AG04450 (cell line): ENCODE measurements at regions not wholly inside any gene's neighbourhood (a gene's known extent, or its start where the extent isn't known, plus 50 kb on each side); places are given as distances from the start of the nearest gene placed in this dataset.

Source experiments
- CTCF ChIA-PET: fragments of 300-600, 350-600 bp; formaldehyde crosslinking; extraction: SDS; loops from one replicate; lab custom pipeline; 2022; ENCODE audit warnings: antibody characterized with exemption, inconsistent platforms; lab: Charles Lee
- POLR2A ChIA-PET: fragments of 350-600 bp; formaldehyde crosslinking; extraction: SDS; loops from one replicate; lab custom pipeline; 2021; ENCODE audit warnings: antibody characterized with exemption, inconsistent platforms; lab: Yijun Ruan, JAX
- DNase-seq: peaks from one replicate; pipeline ENCODE4 v3.0.0-alpha.2; 2011; ENCODE audit warnings: low read depth, low spot score
- H3K27ac ChIP-seq: one replicate; pipeline ENCODE4 v1.5.1; 2012; ENCODE audit warnings: low read depth, low read length, control low read depth
- H3K27me3 ChIP-seq: one replicate; pipeline ENCODE4 v1.6.0; 2012; ENCODE audit warnings: low read length; ENCODE audit not compliant: control insufficient read depth, insufficient read depth
- H3K4me3 ChIP-seq: 2 replicates; pipeline ENCODE4 v1.5.1; 2011; ENCODE audit warnings: mild to moderate bottlenecking, low read depth, low read length, control low read depth
- H3K9me3 ChIP-seq: 2 replicates; pipeline ENCODE4 v1.5.1; 2012; ENCODE audit warnings: low read length; ENCODE audit not compliant: control insufficient read depth, insufficient read depth
- TF ChIP-seq, protein P1 (sequence below): IDR thresholded peaks from 2 replicates; pipeline ENCODE4 v1.5.1; 2011; ENCODE audit warnings: low read depth, low read length, control low read depth, inconsistent platforms

DNA sequence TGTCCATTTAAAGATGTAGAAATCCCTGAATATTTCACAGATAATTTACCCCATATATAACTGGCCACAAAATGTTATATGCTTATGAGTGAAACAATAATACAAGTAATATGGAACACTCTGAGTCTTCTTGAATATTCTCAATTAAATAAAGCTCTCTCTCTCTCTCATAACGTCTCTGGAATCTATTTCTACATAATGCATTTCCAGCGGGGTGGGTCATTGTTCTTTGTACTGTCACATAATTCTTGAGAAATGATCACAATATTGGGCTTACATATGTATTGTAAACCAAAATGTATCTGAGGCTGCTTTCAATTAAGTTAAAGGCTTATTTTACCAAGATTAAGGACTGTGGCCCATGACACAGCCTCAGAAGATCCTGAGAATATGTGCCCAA, 596.3 kb downstream of the FAT4 start:
- H3K4me3 ChIP-seq = no peak overlapping the region
- TF ChIP-seq, protein P1, sequence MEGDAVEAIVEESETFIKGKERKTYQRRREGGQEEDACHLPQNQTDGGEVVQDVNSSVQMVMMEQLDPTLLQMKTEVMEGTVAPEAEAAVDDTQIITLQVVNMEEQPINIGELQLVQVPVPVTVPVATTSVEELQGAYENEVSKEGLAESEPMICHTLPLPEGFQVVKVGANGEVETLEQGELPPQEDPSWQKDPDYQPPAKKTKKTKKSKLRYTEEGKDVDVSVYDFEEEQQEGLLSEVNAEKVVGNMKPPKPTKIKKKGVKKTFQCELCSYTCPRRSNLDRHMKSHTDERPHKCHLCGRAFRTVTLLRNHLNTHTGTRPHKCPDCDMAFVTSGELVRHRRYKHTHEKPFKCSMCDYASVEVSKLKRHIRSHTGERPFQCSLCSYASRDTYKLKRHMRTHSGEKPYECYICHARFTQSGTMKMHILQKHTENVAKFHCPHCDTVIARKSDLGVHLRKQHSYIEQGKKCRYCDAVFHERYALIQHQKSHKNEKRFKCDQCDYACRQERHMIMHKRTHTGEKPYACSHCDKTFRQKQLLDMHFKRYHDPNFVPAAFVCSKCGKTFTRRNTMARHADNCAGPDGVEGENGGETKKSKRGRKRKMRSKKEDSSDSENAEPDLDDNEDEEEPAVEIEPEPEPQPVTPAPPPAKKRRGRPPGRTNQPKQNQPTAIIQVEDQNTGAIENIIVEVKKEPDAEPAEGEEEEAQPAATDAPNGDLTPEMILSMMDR = no peak
- H3K27ac ChIP-seq = no peak overlapping the region
- H3K9me3 ChIP-seq = no peaks in the 10 kb centered on the region
- DNase-seq = no peak
- CTCF ChIA-PET = no interaction called here
- no peaks in the 10 kb centered on the region for H3K27me3 ChIP-seq
- POLR2A ChIA-PET = no interaction called here

DNA sequence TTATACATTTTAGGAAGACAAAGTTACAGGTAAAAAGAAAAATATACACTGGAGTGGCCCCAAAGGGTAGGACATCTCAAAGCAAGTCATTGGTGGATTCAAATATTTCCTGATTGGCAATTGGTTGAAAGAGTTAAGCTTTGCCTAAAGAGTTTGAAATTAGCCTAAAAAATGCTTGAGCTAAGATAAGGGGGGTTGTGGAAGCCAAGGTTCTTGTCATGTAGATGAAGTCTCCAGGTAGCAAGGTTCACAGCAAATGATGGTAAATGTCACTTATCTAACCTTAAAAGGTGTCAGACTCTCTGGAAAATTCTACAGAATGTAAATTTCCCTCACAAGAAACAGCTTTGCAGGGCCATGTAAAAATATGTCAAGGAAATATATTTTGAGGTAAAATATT, 596.7 kb downstream of the FAT4 start:
- CTCF ChIA-PET = no interaction called here
- Histone ChIP-seq H3K4me3 (no peak overlapping the region), H3K27me3 (no peaks in the 10 kb centered on the region), H3K9me3 (no peaks in the 10 kb centered on the region), H3K27ac (no peak overlapping the region)
- POLR2A ChIA-PET = no interaction called here
- TF ChIP-seq, protein P1 = no peak
- no peak for DNase-seq

DNA sequence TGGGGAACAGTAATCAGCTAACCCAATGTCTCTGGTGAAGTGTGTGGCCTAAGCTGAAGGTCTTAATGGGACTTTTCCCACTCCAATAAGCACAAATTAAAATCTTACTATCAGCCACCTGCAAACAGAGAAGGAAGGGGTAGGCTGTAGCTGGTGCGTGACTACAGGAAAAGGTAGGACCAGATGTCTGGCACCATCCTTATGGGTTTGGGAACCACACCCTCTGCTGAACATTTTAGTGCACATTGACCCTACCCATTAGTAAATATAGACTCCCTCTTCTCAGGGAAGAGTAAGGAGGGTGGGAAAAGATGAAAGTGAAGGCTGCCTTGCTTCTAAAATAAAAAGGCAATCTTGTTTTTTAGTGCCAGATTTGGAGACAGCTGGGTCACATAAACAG, 602.8 kb downstream of the FAT4 start:
- no peak for DNase-seq
- POLR2A ChIA-PET = interaction anchor here (0.6 kb wide), 1 partner anchor 26 kb away, joined by 4 read pairs; no protein-coding TSS in a partner anchor
- Histone ChIP-seq H3K9me3 (no peaks in the 10 kb centered on the region), H3K27me3 (no peaks in the 10 kb centered on the region), H3K4me3 (no peak overlapping the region), H3K27ac (no peak overlapping the region)
- CTCF ChIA-PET = no interaction called here
- TF ChIP-seq, protein P1 = no peak

DNA sequence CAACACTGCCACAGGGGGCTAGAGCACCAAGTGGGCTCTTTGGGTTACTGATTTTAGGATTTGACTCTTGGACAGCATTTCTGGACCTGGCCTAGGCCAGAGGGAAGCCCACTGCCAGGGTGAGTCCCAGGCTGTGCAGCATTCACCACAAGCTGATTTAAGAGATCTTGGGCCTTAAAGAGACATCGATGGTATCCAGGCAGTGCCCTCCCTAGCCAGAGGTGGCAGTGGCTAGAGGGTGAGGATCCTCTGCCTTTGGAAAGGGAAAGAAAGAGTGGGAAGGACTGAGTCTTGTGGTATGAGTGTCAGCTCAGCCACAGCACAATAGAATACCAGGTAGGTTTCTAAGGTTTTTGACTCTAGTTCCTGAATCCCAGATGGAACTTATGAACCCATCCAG, 613.9 kb downstream of the FAT4 start:
- Histone ChIP-seq H3K9me3 (no peaks in the 10 kb centered on the region), H3K4me3 (no peak overlapping the region), H3K27me3 (no peaks in the 10 kb centered on the region), H3K27ac (no peak overlapping the region)
- TF ChIP-seq, protein P1 = no peak
- CTCF ChIA-PET = no interaction called here
- POLR2A ChIA-PET = no interaction called here
- no peak for DNase-seq

DNA sequence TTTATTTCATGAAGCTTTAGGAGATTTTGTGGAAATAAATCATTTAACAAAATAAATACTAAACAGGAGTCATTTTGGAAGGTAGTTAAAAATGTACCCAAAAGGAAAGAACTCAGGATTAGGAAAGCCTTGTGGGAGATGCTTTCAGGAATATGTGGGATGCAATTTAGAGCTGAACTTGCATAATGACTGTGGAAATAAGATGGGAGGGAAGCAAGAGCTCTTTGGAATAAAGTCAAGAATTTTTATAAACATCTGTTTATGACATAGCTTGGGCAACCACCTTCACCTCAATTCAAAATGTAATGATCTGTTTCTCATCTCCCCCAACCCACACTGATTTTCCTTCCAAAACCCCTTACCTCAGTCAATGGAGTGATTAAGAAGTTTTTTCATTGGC, 623.8 kb downstream of the FAT4 start:
- ChIA-PET CTCF (no interaction called here), POLR2A (no interaction called here)
- TF ChIP-seq, protein P1 = no peak
- no peak for DNase-seq
- Histone ChIP-seq H3K27me3 (no peaks in the 10 kb centered on the region), H3K4me3 (no peak overlapping the region), H3K27ac (no peak overlapping the region), H3K9me3 (no peaks in the 10 kb centered on the region; the same call in 1 of the 2 replicates)
